GM12892 (cell line): ENCODE measurements at regions not wholly inside any gene's neighbourhood (a gene's known extent, or its start where the extent isn't known, plus 50 kb on each side); places are given as distances from the start of the nearest gene placed in this dataset.
"Not testable (repeated sequence)": the region's sequence is repeated elsewhere in the genome, so short reads cannot be mapped to it uniquely, and the experiment has no call there.

ENCODE experiments used
- POLR2A ChIP-seq: IDR thresholded peaks from 2 replicates; pipeline ENCODE4 v1.6.1; 2011; ENCODE audit warnings: low read depth, low read length, control low read depth
- POLR2AphosphoS5 ChIP-seq: IDR thresholded peaks from 2 replicates; pipeline ENCODE4 v1.6.1; 2011; ENCODE audit warnings: low read depth, low read length, control low read depth

GRCh38 chr4:45207241-45207863 lies 481.0 kb upstream of the GNPDA2 start:
- not testable (repeated sequence) for TF ChIP-seq POLR2AphosphoS5, POLR2A
